Activated CD4-positive, alpha-beta T cell treated with anti-CD3 and anti-CD28 coated beads, Interleukin-2, Interleukin-6, amounts not matched to agents 100 ng/mL and 50 ng/mL, durations not matched to agents 16 hours and 8 hours (primary cell): ENCODE measurements at regions not wholly inside any gene's neighbourhood (a gene's known extent, or its start where the extent isn't known, plus 50 kb on each side); places are given as distances from the start of the nearest gene placed in this dataset.
"Not testable (repeated sequence)": the region's sequence is repeated elsewhere in the genome, so short reads cannot be mapped to it uniquely, and the experiment has no call there.

Source experiments
- DNase-seq: peaks from one replicate; pipeline ENCODE4 v3.0.0-alpha.2; 2020

DNA sequence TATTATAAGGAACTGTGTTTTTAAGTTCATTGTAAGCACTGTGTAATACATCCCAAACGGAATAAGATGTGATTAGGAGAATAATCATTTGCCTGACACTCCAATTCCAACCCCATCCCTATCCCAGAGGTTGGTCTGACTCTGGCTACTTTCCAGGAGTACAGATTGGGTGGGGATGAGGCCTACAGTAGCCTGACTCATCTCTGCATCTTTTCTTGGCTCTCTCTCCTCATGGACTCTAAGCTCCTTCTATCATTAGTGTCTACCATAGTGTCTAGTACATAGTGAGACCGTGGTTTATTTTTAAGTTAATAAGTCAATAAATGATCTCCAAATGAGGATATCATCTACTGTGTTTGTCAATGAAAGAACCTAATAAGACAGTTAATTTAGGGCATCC is 92.2 kb upstream of the CNKSR3 start:
- DNase-seq: no peak

- DNase-seq: no peak
Measured at GRCh38 chr6:154604119-154604518, 93.6 kb upstream of the CNKSR3 start.

GRCh38 chr6:154605178-154605881 is 94.8 kb upstream of the CNKSR3 start:
- DNase-seq: peak; percentile 54

GRCh38 chr6:154605882-154606370 is 95.4 kb upstream of the CNKSR3 start:
- DNase-seq: no peak

DNA sequence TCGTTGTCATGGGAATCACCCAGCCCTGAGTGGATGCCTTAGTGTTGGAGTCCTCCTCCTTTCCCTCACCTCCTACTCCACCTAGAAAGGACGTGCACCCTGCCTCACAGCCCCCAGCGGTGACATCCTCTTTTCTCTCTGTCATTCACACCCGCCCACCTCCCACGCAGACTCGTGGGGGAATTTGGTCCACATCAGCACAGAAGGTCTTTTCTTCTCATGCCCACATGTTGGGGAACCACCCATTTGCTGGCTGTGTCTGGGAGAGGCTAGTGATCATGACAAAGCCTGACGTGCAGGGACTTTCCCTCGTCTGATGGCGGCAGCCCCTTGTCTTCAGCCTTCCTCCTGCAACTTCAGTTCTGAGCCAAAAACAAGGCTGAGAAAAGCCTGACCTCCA is 96.0 kb upstream of the CNKSR3 start:
- DNase-seq: peak; percentile 80

GRCh38 chr6:154606860-154607259 is 96.4 kb upstream of the CNKSR3 start:
- DNase-seq: no peak

DNA sequence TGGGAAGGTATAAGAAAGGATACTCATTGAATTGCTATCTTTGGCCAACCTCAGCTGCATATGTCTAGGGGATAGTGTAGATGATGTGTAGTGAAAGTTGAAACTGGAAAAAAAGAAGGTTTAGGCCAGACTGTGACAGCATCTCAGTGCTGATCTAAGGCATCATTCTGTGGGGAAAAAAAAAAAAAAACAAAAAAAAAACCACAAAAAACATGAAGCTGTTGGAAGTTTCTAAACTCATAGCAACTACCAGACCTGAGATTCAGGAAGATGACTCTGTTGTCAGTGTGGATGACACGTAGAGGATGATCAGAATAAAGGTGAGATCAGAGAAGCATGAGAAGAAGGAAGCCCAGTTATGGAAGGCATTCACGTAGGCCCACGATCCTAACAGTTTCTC is 100.8 kb upstream of the CNKSR3 start:
- DNase-seq: peak; percentile 12

DNA sequence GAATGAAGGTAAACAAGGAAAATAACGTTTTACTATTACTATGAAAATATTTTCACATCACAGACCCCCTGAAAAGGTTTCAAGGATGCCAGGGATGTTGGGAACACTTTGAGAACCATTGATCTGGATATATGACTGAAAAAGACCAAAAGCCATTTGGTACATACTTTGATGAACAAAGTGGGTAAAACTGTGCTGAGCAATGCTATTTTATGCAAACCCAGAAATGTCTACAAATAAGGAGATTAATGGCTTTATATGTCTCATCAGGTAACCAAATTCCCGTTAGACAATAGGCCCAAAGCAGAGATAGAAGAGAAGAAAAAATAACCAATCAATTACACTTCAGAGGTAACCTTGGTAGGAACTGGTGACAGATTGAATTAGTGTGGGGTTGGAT is 101.4 kb upstream of the CNKSR3 start:
- no peak for DNase-seq

- DNase-seq: no peak
Measured at GRCh38 chr6:154613137-154613676, 102.7 kb upstream of the CNKSR3 start.

DNA sequence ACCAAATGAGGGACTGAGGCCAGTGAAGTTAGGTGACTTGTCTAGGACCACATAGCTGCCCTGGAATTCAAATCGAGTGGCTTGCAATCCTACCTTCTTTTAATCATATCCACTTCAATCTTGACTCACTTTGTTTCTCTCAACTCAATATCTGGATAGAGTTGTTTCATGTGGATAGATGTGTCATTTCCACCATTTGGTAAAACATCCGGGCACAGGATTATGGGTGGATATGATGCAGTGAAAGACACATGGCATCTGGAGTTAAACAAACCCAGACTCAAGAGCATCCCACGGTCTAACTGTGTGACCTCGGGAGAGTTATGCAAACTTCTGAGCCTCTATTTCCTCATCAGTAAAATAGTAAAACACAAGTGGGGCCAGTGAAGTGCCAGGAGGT is 103.6 kb upstream of the CNKSR3 start:
- no peak for DNase-seq

DNA sequence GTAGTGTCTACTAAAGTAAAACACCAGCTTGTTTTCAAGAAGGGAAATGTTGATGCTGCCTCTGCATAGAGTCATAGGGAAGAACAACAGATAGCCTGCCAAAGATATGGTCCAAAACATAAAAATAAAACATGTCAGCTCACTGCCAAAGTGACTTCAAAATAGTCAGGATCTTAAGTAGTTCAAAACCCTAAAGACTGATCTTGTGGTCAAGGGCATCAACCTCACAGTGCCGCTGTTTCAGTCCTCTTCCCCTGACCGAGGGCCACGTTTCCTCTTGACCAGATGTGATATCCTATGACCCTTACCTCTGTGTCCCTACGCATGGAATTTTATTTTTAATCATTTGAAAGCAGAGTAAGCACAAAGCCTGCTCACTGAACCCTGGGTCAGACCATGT is 104.2 kb upstream of the CNKSR3 start:
- no peak for DNase-seq

DNA sequence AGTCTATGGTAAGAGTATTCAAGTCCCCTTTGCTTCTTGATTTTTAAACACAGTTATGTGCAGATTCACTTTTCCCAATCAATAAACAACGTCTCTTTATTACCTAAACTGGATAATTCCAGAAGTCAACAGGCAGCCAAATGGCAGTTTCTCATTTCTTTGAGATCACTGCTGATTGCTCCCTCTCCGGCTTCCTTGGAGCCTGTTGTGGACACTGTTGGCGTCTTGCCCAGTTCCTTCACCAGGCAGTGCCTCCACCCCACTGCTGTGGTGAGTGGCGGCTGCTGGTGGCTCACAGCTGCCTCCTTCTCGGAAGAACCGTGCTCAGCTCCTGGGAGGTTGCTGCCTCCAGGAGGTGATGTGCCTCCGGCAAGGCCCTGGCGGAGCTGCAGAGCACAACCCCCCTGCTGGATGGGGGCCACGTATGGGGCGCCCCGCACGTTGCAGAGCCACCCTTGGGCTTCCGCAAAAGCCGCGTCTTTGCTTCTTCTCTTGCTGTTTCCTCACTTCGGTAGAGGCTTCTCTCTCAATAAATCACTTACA is 105.1 kb upstream of the CNKSR3 start:
- DNase-seq: no peak

DNA sequence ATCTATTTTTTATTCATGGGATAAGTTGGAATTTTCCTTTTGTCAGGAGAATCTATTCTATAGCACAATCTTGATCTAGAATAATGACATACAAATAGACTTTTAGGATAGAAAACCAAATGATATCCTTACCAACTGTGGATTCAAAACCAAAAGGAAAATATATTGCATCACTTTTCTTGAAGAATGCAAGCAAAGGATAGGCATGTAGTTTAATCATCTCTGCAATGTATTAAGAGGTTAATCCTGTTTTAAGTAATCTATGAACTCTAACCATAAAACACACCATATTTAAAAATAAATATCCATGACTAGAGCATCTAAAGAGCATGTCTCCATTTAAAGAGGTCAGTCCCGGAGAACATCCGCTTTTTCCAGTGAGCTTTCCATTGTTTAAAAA is 106.7 kb upstream of the CNKSR3 start:
- no peak for DNase-seq

GRCh38 chr6:154619146-154619545 is 108.7 kb upstream of the CNKSR3 start:
- no peak for DNase-seq

- no peak for DNase-seq
Measured at GRCh38 chr6:154621686-154622085, 111.2 kb upstream of the CNKSR3 start.

- DNase-seq: no peak
Measured at GRCh38 chr6:154622618-154623336, 110.4 kb upstream of the SCAF8 start.

- DNase-seq: no peak
Measured at GRCh38 chr6:154623391-154623790, 109.8 kb upstream of the SCAF8 start.

- no peak for DNase-seq
Measured at GRCh38 chr6:154624038-154624599, 109.1 kb upstream of the SCAF8 start.

GRCh38 chr6:154624727-154625126 is 108.5 kb upstream of the SCAF8 start:
- not testable (repeated sequence) for DNase-seq

GRCh38 chr6:154625721-154626120 is 107.5 kb upstream of the SCAF8 start:
- no peak for DNase-seq

- DNase-seq: no peak
Measured at GRCh38 chr6:154629127-154629526, 104.1 kb upstream of the SCAF8 start.

GRCh38 chr6:154632119-154632518 is 101.1 kb upstream of the SCAF8 start:
- DNase-seq: no peak

DNA sequence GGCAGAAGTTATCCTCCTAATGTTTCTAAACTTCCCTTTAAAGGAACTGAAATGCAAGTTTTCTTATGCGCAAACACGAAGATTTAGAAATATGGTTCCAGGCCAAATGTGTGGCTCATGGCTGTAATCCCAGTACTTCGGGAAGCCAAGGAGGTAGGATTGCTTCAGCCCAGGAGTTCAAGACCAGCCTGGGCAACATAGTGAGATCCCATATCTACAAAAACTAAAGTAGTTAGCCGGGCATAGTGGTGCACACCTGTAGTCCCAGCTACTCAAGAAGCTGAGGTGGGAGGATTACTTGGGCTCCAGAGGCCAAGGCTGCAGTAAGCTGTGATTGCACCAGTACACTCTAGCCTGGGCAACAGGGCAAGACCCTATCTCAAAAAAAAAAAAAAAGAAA is 95.8 kb upstream of the SCAF8 start:
- DNase-seq: no peak

DNA sequence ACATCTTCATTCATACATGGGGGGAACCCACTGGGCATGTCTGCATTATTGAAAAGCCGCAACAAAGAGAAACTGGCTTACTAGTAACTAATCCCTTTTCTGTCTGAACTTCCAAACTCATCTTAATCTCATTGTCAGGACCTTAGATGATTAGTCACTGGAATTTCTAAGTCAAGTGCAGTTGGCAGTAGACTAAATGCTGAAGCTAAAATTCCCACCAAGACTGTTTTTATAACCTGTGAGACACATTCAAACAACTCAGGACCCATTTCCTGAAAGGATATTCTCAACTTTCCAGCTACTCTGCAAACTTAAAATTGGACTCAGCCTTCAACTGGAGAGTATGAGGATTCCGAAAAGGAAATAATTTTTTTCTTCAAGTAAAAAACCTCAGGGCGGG is 94.8 kb upstream of the SCAF8 start:
- no peak for DNase-seq
